Right cardiac atrium (tissue), 5 donors: ENCODE measurements at regions not wholly inside any gene's neighbourhood (a gene's known extent, or its start where the extent isn't known, plus 50 kb on each side); places are given as distances from the start of the nearest gene placed in this dataset.

Experiments used
- ATAC-seq, 2 donors: fragments of 200-7000 bp; cut with Tn5 transposase; one replicate each; pipeline versions ENCODE4 v1.8.0 to v1.9.1; 2020; ENCODE audit warnings: moderate library complexity in 2 of 2, mild to moderate bottlenecking in 1 of 2
- DNase-seq, 3 donors: peaks; one replicate each; pipeline ENCODE4 v3.0.0-alpha.2; 2020
- H3K27ac ChIP-seq: one replicate; pipeline ENCODE4 v1.5.1; 2013; ENCODE audit warnings: mild to moderate bottlenecking, low read length, control low read depth, moderate library complexity
- H3K27me3 ChIP-seq: one replicate; pipeline ENCODE4 v1.6.1; 2013; ENCODE audit not compliant: control insufficient read depth, insufficient read depth
- H3K4me1 ChIP-seq: one replicate; pipeline ENCODE4 v1.6.1; 2013; ENCODE audit warnings: low read length; ENCODE audit not compliant: control insufficient read depth, insufficient read depth
- H3K4me3 ChIP-seq: one replicate; pipeline ENCODE4 v1.5.1; 2013; ENCODE audit warnings: low read length, control low read depth
- H3K9me3 ChIP-seq: one replicate; pipeline ENCODE4 v1.6.1; 2013; ENCODE audit warnings: low read length; ENCODE audit not compliant: control insufficient read depth
- WGBS: extraction: QIAGEN DNeasy Blood & Tissue Kit; methylation state at CpG from one replicate; pipeline ENCODE4 v1.1.7; 2013; 5-methylcytosine and 5-hydroxymethylcytosine counted together
- intact Hi-C, 4 donors: fragments of 100-400 bp; cut with DNase I; formaldehyde crosslinking; loops; one replicate each; pipeline versions ENCODE4 v1.11.0 to v1.14.0; 2022 to 2023
- donor health status: healthy with polysubstance abuse.
- donor health status: DM: no; HTN: yes; CAD: no.
- donor health status: DM: no; HTN: no; CAD: no.
- donor health status: DM: no; HTN: yes; CAD: no; lungs with severe emphysema.
- donor health status: DM: yes; HTN: yes; CAD: no.

DNA sequence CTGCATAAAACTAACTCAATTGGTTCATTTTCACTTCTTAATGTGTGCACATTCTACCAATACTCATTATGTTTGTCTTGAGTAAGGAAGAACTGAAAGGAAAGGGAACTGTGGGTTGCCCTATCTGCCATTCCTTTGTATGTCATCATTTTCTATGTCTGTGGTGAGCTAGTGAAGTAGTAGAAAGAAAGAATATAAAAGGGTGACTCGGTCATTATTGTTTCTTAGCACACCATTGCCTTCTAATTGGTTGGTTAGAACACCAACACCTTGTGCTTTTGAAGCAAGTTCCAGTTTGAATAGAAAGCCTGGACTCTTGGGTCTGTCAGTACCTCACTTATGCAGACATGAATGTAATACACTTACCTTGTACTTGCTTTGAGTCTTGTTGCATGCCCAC, 64.3 kb upstream of the MDFIC start:
- intact Hi-C loops: no loop called here
- WGBS: 85% methylated on average over 1 of the region's 1 CpG
- H3K4me3 ChIP-seq: no peak overlapping the region
- H3K4me1 ChIP-seq: no peaks in the 10 kb centered on the region
- ATAC-seq (no peak), DNase-seq (no peak)
- H3K9me3 ChIP-seq: no peaks in the 10 kb centered on the region
- H3K27me3 ChIP-seq: no peaks in the 10 kb centered on the region
- no peak overlapping the region for H3K27ac ChIP-seq

GRCh38 chr7:114859477-114859876, 62.4 kb upstream of the MDFIC start:
- intact Hi-C loops: no loop called here
- 89% methylated on average over 1 of the region's 1 CpG for WGBS
- no peak for ATAC-seq

GRCh38 chr7:114860206-114860605, 61.7 kb upstream of the MDFIC start:
- no peak for ATAC-seq
- no peak for DNase-seq
- intact Hi-C loops: loop anchor here in 2 of 4 donors (10.0 kb wide), 2 partner anchors 355 to 615 kb away; no protein-coding TSS in a partner anchor
- Histone ChIP-seq H3K27me3 (no peaks in the 10 kb centered on the region), H3K4me3 (no peak overlapping the region), H3K9me3 (no peaks in the 10 kb centered on the region), H3K27ac (no peak overlapping the region), H3K4me1 (no peaks in the 10 kb centered on the region)
- 81% methylated on average over 2 of the region's 2 CpGs for WGBS

More at GRCh38 chr7:114859477-114859876, 62.4 kb upstream of the MDFIC start:
- Histone ChIP-seq H3K4me3 (no peak overlapping the region), H3K27ac (no peak overlapping the region), H3K9me3 (no peaks in the 10 kb centered on the region), H3K27me3 (no peaks in the 10 kb centered on the region), H3K4me1 (no peaks in the 10 kb centered on the region)
- DNase-seq: no peak

DNA sequence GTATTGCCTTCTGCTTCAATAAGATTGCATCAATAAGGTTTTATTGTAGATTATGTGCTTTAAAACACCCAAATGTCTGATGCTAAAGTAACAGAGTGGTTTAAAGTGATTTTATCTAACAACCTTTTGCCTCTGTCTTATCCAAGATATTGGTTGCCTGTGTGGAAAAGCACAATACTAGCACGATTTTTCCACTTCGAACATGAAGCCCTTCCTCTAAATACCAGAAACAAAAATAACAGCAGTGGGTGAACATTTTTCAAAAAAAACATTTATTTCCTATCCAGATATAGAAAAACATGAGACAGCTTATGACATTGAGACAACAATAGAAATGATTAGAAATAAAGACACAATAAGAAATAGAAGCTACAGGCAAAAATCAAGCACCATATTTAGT, 59.5 kb upstream of the MDFIC start:
- no peaks in the 10 kb centered on the region for H3K9me3 ChIP-seq
- H3K4me1 ChIP-seq: no peaks in the 10 kb centered on the region
- DNase-seq: no peak
- ATAC-seq: no peak
- H3K4me3 ChIP-seq: no peak overlapping the region
- no peak overlapping the region for H3K27ac ChIP-seq
- intact Hi-C loops: loop anchor here in 2 of 4 donors (10.0 kb wide), 2 partner anchors 352 to 612 kb away; no protein-coding TSS in a partner anchor
- H3K27me3 ChIP-seq: no peaks in the 10 kb centered on the region
- 56% methylated on average over 2 of the region's 2 CpGs for WGBS

DNA sequence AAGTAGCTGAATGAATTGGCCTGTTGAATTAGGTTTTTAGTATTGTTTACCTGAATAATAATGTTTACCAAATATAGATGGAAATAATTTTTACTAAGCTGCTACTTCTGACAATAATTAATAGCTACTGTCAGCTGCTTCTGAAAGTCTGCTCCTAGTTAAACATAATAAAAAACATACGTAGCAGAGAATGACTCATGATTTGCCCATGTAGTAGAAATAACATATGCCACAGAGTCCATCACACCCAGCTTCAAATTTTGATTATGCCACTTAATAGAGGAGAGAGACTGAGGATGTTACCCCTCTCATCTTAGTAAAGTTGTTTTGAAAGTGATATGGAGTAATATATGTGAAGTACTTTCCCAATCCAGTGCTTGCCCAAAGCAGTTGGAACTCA, 57.6 kb upstream of the MDFIC start:
- WGBS: 91% methylated on average over 1 of the region's 1 CpG
- Histone ChIP-seq H3K9me3 (no peaks in the 10 kb centered on the region), H3K4me3 (no peak overlapping the region), H3K27ac (no peak overlapping the region), H3K27me3 (no peaks in the 10 kb centered on the region), H3K4me1 (no peaks in the 10 kb centered on the region)
- intact Hi-C loops: loop anchor here in 2 of 4 donors (10.0 kb wide), 2 partner anchors 351 to 611 kb away; no protein-coding TSS in a partner anchor
- ATAC-seq (no peak), DNase-seq (no peak)

DNA sequence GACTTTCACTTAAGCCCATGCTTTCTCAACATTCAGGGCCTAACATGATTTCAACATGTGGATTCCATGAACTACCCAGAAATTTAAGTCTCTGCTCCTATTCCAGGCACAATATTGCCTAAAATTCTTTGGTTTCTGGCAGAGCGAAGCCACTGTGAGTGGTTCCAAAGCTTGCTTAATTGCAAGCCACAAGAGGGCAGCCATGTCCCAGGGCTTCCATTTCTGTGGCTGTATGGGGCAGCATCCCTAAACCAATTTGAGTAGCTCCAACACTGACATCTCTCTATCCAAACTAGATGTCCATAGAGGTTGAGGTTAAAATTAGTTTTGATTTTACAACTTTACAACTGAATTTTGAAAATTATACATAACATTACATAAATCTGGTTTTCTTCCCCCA, 56.3 kb upstream of the MDFIC start:
- DNase-seq (peak; percentile 58 to 81 (median 62)), ATAC-seq (peak; percentile 89 to 90)
- Histone ChIP-seq H3K27ac (no peak overlapping the region), H3K27me3 (no peaks in the 10 kb centered on the region), H3K4me1 (no peaks in the 10 kb centered on the region), H3K9me3 (no peaks in the 10 kb centered on the region), H3K4me3 (no peak overlapping the region)
- intact Hi-C loops: loop anchor here in 2 of 4 donors (10.0 kb wide), 2 partner anchors 349 to 609 kb away; no protein-coding TSS in a partner anchor
- 72% methylated on average over 1 of the region's 1 CpG for WGBS
